MM.1S (cell line): ENCODE measurements at regions not wholly inside any gene's neighbourhood (a gene's known extent, or its start where the extent isn't known, plus 50 kb on each side); places are given as distances from the start of the nearest gene placed in this dataset.

ENCODE experiments used
- DNase-seq: peaks from one replicate; pipeline ENCODE4 v3.0.0-alpha.2; 2015
- H2AFZ ChIP-seq: fragments of 300-600 bp; sonication (generic); 2 replicates; pipeline ENCODE4 v1.6.0; 2016; ENCODE audit warnings: antibody characterized with exemption, low read length
- H3F3A ChIP-seq: fragments of 300-600 bp; sonication (generic); 2 replicates; pipeline ENCODE4 v1.6.1; 2016; ENCODE audit warnings: mild to moderate bottlenecking, antibody characterized with exemption, low read length, moderate library complexity, mixed read lengths; ENCODE audit not compliant: insufficient read depth
- H3K27ac ChIP-seq: fragments of 300-600 bp; sonication (generic); 2 replicates; pipeline ENCODE4 v1.5.1; 2016; ENCODE audit warnings: mild to moderate bottlenecking, low read length
- H3K27me3 ChIP-seq: fragments of 300-600 bp; sonication (generic); replicated peaks from 2 replicates; pipeline ENCODE4 v1.6.0; 2016; ENCODE audit warnings: low read length; ENCODE audit not compliant: insufficient read depth
- H3K36me3 ChIP-seq: fragments of 300-600 bp; sonication (generic); replicated peaks from 2 replicates; pipeline ENCODE4 v1.6.1; 2016; ENCODE audit warnings: mild to moderate bottlenecking, low read length, mixed read lengths; ENCODE audit not compliant: insufficient read depth
- H3K4me1 ChIP-seq: fragments of 300-600 bp; sonication (generic); 2 replicates; pipeline ENCODE4 v1.6.1; 2016; ENCODE audit warnings: low read length, mixed read lengths
- H3K4me2 ChIP-seq: fragments of 300-600 bp; sonication (generic); 2 replicates; pipeline ENCODE4 v1.6.0; 2016; ENCODE audit warnings: low read depth, low read length
- H3K4me3 ChIP-seq: fragments of 300-600 bp; sonication (generic); 2 replicates; pipeline ENCODE4 v1.5.1; 2016; ENCODE audit warnings: low read length, mixed read lengths
- H3K79me2 ChIP-seq: fragments of 300-600 bp; sonication (generic); 2 replicates; pipeline ENCODE4 v1.6.1; 2016; ENCODE audit warnings: mixed run types, low read length, mixed read lengths
- H3K9ac ChIP-seq: fragments of 300-600 bp; sonication (generic); 2 replicates; pipeline ENCODE4 v1.6.1; 2016; ENCODE audit warnings: low read length, mixed read lengths
- H3K9me2 ChIP-seq: fragments of 300-600 bp; sonication (generic); replicated peaks from 2 replicates; pipeline ENCODE4 v1.6.1; 2016; ENCODE audit warnings: mild to moderate bottlenecking, low read length, mixed read lengths; ENCODE audit not compliant: insufficient read depth
- H3K9me3 ChIP-seq: fragments of 300-600 bp; sonication (generic); replicated peaks from 2 replicates; pipeline ENCODE4 v1.6.1; 2016; ENCODE audit warnings: mild to moderate bottlenecking, low read length, mixed read lengths; ENCODE audit not compliant: insufficient read depth
- H4K20me1 ChIP-seq: fragments of 300-600 bp; sonication (generic); 2 replicates; pipeline ENCODE4 v1.6.1; 2016; ENCODE audit warnings: mild to moderate bottlenecking, low read length, moderate library complexity, mixed read lengths; ENCODE audit not compliant: insufficient read depth
- CTCF ChIP-seq: fragments of 300-600 bp; sonication (generic); IDR thresholded peaks from 2 replicates; pipeline ENCODE4 v1.5.1; 2016; ENCODE audit warnings: antibody characterized with exemption, low read length, mixed read lengths
- EZH2 ChIP-seq: fragments of 300-600 bp; sonication (generic); optimal IDR thresholded peaks from 2 replicates; pipeline ENCODE3; 2017; ENCODE audit warnings: low read depth, mild to moderate bottlenecking, antibody characterized with exemption, low read length, mixed read lengths
- EZH2phosphoT487 ChIP-seq: fragments of 300-600 bp; sonication (generic); IDR thresholded peaks from 2 replicates; pipeline ENCODE4 v1.6.1; 2018; ENCODE audit warnings: antibody characterized with exemption, low read length

- no peaks in the 10 kb centered on the region for H3K36me3 ChIP-seq
- no peaks in the 10 kb centered on the region for H3K27me3 ChIP-seq
- no peaks in the 10 kb centered on the region for H4K20me1 ChIP-seq
- no peak for DNase-seq
- no peak overlapping the region for H3K9ac ChIP-seq
- H3K79me2 ChIP-seq: no peaks in the 10 kb centered on the region
- H3K4me2 ChIP-seq: no peak overlapping the region
- H3K4me1 ChIP-seq: no peaks in the 10 kb centered on the region
- TF ChIP-seq CTCF (no peak), EZH2 (no peak), EZH2phosphoT487 (no peak)
- H3F3A ChIP-seq: no peaks in the 10 kb centered on the region
- no peaks in the 10 kb centered on the region for H3K9me3 ChIP-seq
- no peak overlapping the region for H3K27ac ChIP-seq
- H3K9me2 ChIP-seq: no peaks in the 10 kb centered on the region
- no peak overlapping the region for H3K4me3 ChIP-seq
- H2AFZ ChIP-seq: no peak overlapping the region
Observed at GRCh38 chr12:107328442-107329133, 235.2 kb upstream of the CRY1 start.

- no peaks in the 10 kb centered on the region for H3K9me2 ChIP-seq
- TF ChIP-seq EZH2: no peak
- TF ChIP-seq EZH2phosphoT487: no peak
- no peak for TF ChIP-seq CTCF
- no peak overlapping the region for H3K4me2 ChIP-seq
- no peak overlapping the region for H2AFZ ChIP-seq
- H3K27me3 ChIP-seq: no peaks in the 10 kb centered on the region
- no peaks in the 10 kb centered on the region for H3K9me3 ChIP-seq
- no peak overlapping the region for H3K4me3 ChIP-seq
- no peak for DNase-seq
- H3K36me3 ChIP-seq: no peaks in the 10 kb centered on the region
- no peaks in the 10 kb centered on the region for H3F3A ChIP-seq
- no peaks in the 10 kb centered on the region for H3K79me2 ChIP-seq
- no peaks in the 10 kb centered on the region for H3K4me1 ChIP-seq
- H3K9ac ChIP-seq: no peak overlapping the region
- H3K27ac ChIP-seq: no peak overlapping the region
- no peaks in the 10 kb centered on the region for H4K20me1 ChIP-seq
Observed at GRCh38 chr12:107329569-107330324, 236.4 kb upstream of the CRY1 start.

GRCh38 chr12:107330831-107331431 lies 237.6 kb upstream of the CRY1 start:
- Histone ChIP-seq H3K36me3 (no peaks in the 10 kb centered on the region), H3F3A (no peaks in the 10 kb centered on the region), H2AFZ (no peak overlapping the region), H4K20me1 (no peaks in the 10 kb centered on the region), H3K9me3 (no peaks in the 10 kb centered on the region), H3K4me2 (no peak overlapping the region), H3K4me3 (no peak overlapping the region), H3K9ac (no peak overlapping the region), H3K9me2 (no peaks in the 10 kb centered on the region), H3K27me3 (no peaks in the 10 kb centered on the region), H3K79me2 (no peaks in the 10 kb centered on the region), H3K4me1 (no peaks in the 10 kb centered on the region), H3K27ac (no peak overlapping the region)
- DNase-seq: no peak
- no peak for TF ChIP-seq EZH2phosphoT487
- TF ChIP-seq EZH2: no peak
- no peak for TF ChIP-seq CTCF
